ENCODE measurements at regions not wholly inside any gene's neighbourhood (a gene's known extent, or its start where the extent isn't known, plus 50 kb on each side); places are given as distances from the start of the nearest gene placed in this dataset.

DNA sequence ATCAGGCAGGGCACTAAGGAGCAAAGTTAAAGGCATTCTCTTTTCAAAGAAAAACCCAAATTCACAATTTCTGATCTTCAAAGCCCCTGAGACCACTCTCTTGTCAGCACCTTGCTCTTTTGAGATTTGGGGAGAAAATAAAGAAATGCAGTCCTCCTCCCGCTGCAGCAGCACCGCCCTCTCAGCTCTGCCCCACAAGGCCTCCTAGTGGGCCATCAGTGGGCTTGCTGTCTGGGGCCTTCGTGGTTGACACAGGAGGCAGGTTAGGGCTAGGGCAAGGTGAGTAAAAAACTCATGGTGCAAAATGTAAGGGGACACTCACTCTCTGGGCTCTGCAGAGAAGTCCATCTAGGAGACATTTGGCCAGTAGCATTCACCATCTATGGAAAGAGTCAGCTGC is 67.4 kb upstream of the CTTNBP2NL start:
- intact Hi-C loops (cut with DNase I, micrococcal nuclease) = no loop called here
- H3K27ac Mint-ChIP-seq = no peak overlapping the region
- ATAC-seq (ENCODE audit: poor library complexity) = no peak
- Histone ChIP-seq H3K27ac (ENCODE audit: low read depth in 1 of 2, low read length in 2 of 2) (no peak overlapping the region), H3K9me3 (ENCODE audit: control insufficient read depth in 1 of 2, insufficient read depth in 1 of 2, low read length in 2 of 2) (peaks cover 0 to 8% of the 10 kb centered on the region in 2 experiments), H3K27me3 (ENCODE audit: control insufficient read depth in 1 of 2, insufficient read depth in 2 of 2, low read length in 2 of 2) (peaks cover 6 to 9% of the 10 kb centered on the region in 2 experiments), H3K4me3 (ENCODE audit: low read length) (no peak overlapping the region), H3K36me3 (ENCODE audit: insufficient read depth, low read length) (no peaks in the 10 kb centered on the region), H3K4me1 (ENCODE audit: insufficient read depth, low read length) (no peaks in the 10 kb centered on the region)
- H3K4me3 Mint-ChIP-seq = no peak overlapping the region
- peaks cover 59% of the 10 kb centered on the region for H3K27me3 Mint-ChIP-seq
- no peaks in the 10 kb centered on the region for H3K4me1 Mint-ChIP-seq (ENCODE audit: low read depth)
- H3K36me3 Mint-ChIP-seq (ENCODE audit: low read depth) = no peaks in the 10 kb centered on the region
- no peaks in the 10 kb centered on the region for H3K9me3 Mint-ChIP-seq
- ChIA-PET CTCF (no interaction called here), POLR2A (no interaction called here)
- no peak for DNase-seq
- no peak for TF ChIP-seq CTCF (IDR thresholded peaks at IDR 0.05)

- Histone ChIP-seq H3K4me3 (ENCODE audit: low read length) (no peak overlapping the region), H3K27me3 (ENCODE audit: control insufficient read depth in 1 of 2, insufficient read depth in 2 of 2, low read length in 2 of 2) (peaks cover 11 to 13% of the 10 kb centered on the region in 2 experiments), H3K4me1 (ENCODE audit: insufficient read depth, low read length) (peaks cover 5% of the 10 kb centered on the region), H3K9me3 (ENCODE audit: control insufficient read depth in 1 of 2, insufficient read depth in 1 of 2, low read length in 2 of 2) (peaks cover 0 to 4% of the 10 kb centered on the region in 2 experiments), H3K36me3 (ENCODE audit: insufficient read depth, low read length) (no peaks in the 10 kb centered on the region), H3K27ac (ENCODE audit: low read depth in 1 of 2, low read length in 2 of 2) (no peak overlapping the region)
- no peak for TF ChIP-seq CTCF (IDR thresholded peaks at IDR 0.05)
- H3K9me3 Mint-ChIP-seq = no peaks in the 10 kb centered on the region
- peaks cover 48% of the 10 kb centered on the region for H3K27me3 Mint-ChIP-seq
- H3K36me3 Mint-ChIP-seq (ENCODE audit: low read depth) = no peaks in the 10 kb centered on the region
- DNase-seq (no peak), ATAC-seq (ENCODE audit: poor library complexity) (no peak)
- no peak overlapping the region for H3K27ac Mint-ChIP-seq
- POLR2A ChIA-PET = no interaction called here
- no peak overlapping the region for H3K4me3 Mint-ChIP-seq
- peaks cover 5% of the 10 kb centered on the region for H3K4me1 Mint-ChIP-seq (ENCODE audit: low read depth)
- CTCF ChIA-PET = no interaction called here
- intact Hi-C loops (cut with DNase I, micrococcal nuclease) = no loop called here
Measured at GRCh38 chr1:112332176-112333150, 63.6 kb upstream of the CTTNBP2NL start.

DNA sequence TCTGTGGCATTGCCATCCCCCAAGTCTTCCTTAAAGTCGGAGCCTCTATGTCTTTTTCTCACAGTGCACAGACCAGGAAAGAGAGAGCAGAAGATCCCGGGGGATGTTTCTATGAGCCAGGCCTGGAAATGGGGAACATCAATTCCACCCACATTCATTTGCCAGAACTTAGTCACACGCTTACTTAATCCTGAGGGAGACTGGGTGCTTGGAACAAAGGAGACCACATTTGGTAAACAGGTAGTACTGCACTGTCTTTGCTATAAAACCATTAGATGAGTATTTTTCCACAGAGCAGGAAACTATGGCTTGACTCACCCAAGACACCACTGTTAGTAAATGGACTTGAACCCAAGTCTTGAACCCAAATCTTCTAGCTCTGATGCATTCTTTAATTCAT is 60.7 kb upstream of the CTTNBP2NL start:
- no peak overlapping the region for H3K27ac Mint-ChIP-seq
- ATAC-seq (ENCODE audit: poor library complexity) = no peak
- Histone ChIP-seq H3K27me3 (ENCODE audit: control insufficient read depth in 1 of 2, insufficient read depth in 2 of 2, low read length in 2 of 2) (peaks cover 9 to 16% of the 10 kb centered on the region in 2 experiments), H3K4me1 (ENCODE audit: insufficient read depth, low read length) (peaks cover 5% of the 10 kb centered on the region), H3K9me3 (ENCODE audit: control insufficient read depth in 1 of 2, insufficient read depth in 1 of 2, low read length in 2 of 2) (no peaks in the 10 kb centered on the region), H3K36me3 (ENCODE audit: insufficient read depth, low read length) (no peaks in the 10 kb centered on the region), H3K27ac (ENCODE audit: low read depth in 1 of 2, low read length in 2 of 2) (no peak overlapping the region), H3K4me3 (ENCODE audit: low read length) (no peak overlapping the region)
- peaks cover 45% of the 10 kb centered on the region for H3K27me3 Mint-ChIP-seq
- H3K9me3 Mint-ChIP-seq = no peaks in the 10 kb centered on the region
- no peak overlapping the region for H3K4me3 Mint-ChIP-seq
- H3K36me3 Mint-ChIP-seq (ENCODE audit: low read depth) = no peaks in the 10 kb centered on the region
- POLR2A ChIA-PET = no interaction called here
- intact Hi-C loops (cut with DNase I, micrococcal nuclease) = no loop called here
- TF ChIP-seq CTCF (IDR thresholded peaks at IDR 0.05) = no peak
- CTCF ChIA-PET = no interaction called here
- peaks cover 5% of the 10 kb centered on the region for H3K4me1 Mint-ChIP-seq (ENCODE audit: low read depth)
- no peak for DNase-seq
